Stomach (tissue), 4 donors: ENCODE measurements at regions not wholly inside any gene's neighbourhood (a gene's known extent, or its start where the extent isn't known, plus 50 kb on each side); places are given as distances from the start of the nearest gene placed in this dataset.

Experiments
- EP300 ChIP-seq: sonication (generic); formaldehyde crosslinking; IDR thresholded peaks from one replicate; pipeline ENCODE4 v1.6.1; 2017; ENCODE audit warnings: antibody characterized with exemption
- POLR2A ChIP-seq, 4 donors: fragments of 450-650 bp; IDR thresholded peaks; one replicate each; pipeline ENCODE4 v1.6.1; 2016; ENCODE audit warnings: antibody characterized with exemption in 4 of 4, control low read depth in 2 of 4, mild to moderate bottlenecking in 1 of 4, moderate library complexity in 1 of 4
- TF ChIP-seq, protein P1 (sequence below), 7 experiments: fragments of 450-650 bp in 4 of 7; fragments of 200-600 bp in 3 of 7; sonication (generic) in 3 of 7; IDR thresholded peaks; one replicate each; pipeline ENCODE4 v1.5.1; 2016 to 2019; ENCODE audit warnings: antibody characterized with exemption in 7 of 7, control low read depth in 2 of 7, mild to moderate bottlenecking in 1 of 7

DNA sequence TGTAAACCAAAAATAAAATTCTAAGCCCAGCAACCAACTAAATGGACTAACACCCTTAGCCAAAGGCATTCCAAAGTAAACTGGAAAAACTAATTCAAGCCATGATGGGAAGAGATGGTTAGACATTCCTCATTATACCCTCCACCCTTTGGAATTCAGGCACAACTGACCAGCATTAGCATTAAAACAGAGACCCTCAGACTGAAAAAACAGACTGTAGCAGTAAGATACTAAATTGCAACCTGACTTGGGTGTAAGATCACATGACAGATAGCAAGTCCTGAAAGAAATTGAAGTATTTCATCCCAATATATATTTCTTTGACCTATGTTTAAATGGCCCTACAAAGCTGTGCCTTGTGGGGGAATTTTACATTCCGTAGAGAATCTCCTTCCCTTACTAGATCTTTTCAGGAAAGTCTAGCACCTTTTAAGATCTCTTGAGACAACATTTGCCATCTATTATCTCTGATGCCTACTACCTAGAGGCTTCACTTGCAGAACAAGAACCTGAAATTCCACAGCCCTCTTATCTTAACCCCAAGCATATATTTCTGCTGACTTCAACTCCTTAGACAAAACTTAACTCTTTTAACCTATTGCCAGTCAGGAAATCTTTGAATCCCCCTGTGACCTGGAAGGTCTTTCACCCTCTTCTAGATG lies 750.2 kb upstream of the IGFBP3 start:
- TF ChIP-seq, protein P1, sequence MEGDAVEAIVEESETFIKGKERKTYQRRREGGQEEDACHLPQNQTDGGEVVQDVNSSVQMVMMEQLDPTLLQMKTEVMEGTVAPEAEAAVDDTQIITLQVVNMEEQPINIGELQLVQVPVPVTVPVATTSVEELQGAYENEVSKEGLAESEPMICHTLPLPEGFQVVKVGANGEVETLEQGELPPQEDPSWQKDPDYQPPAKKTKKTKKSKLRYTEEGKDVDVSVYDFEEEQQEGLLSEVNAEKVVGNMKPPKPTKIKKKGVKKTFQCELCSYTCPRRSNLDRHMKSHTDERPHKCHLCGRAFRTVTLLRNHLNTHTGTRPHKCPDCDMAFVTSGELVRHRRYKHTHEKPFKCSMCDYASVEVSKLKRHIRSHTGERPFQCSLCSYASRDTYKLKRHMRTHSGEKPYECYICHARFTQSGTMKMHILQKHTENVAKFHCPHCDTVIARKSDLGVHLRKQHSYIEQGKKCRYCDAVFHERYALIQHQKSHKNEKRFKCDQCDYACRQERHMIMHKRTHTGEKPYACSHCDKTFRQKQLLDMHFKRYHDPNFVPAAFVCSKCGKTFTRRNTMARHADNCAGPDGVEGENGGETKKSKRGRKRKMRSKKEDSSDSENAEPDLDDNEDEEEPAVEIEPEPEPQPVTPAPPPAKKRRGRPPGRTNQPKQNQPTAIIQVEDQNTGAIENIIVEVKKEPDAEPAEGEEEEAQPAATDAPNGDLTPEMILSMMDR (IDR thresholded peaks at IDR 0.05) = no peak
- TF ChIP-seq EP300 (no peak), POLR2A (IDR thresholded peaks at IDR 0.05) (no peak)
